HEK293 (cell line): ENCODE measurements at regions not wholly inside any gene's neighbourhood (a gene's known extent, or its start where the extent isn't known, plus 50 kb on each side); places are given as distances from the start of the nearest gene placed in this dataset.
A peak's percentile ranks its signal among the peaks of the same experiment; 100 is the strongest.

ENCODE experiments used
- CTCF ChIA-PET: fragments of 350-600 bp; formaldehyde crosslinking; extraction: SDS; loops from one replicate; lab custom pipeline; 2021; ENCODE audit warnings: antibody characterized with exemption; lab: Yijun Ruan, JAX
- POLR2A ChIA-PET: fragments of 300-600 bp; formaldehyde crosslinking; extraction: SDS; loops from one replicate; lab custom pipeline; 2020; ENCODE audit warnings: antibody characterized with exemption, inconsistent platforms; lab: Yijun Ruan, JAX
- H3K27ac ChIP-seq: fragments of 200-500 bp; sonication (Bioruptor generic); 2 replicates; pipeline ENCODE4 v1.5.1; 2014; ENCODE audit warnings: low read depth, low read length, control low read depth, inconsistent platforms; ENCODE audit errors: extremely low read depth
- H3K36me3 ChIP-seq, 2 experiments: fragments of 200-500 bp in 1 of 2; sonication (Bioruptor generic) in 1 of 2; 1 replicate in 1 of 2; 2 replicates in 1 of 2; pipeline ENCODE4 v1.5.1; 2014 to 2017; ENCODE audit warnings: inconsistent platforms in 2 of 2, low read length in 2 of 2; ENCODE audit not compliant: control insufficient read depth in 2 of 2, insufficient read depth in 1 of 2
- H3K4me1 ChIP-seq: fragments of 200-500 bp; sonication (Bioruptor generic); 2 replicates; pipeline ENCODE4 v1.5.1; 2014; ENCODE audit warnings: mild to moderate bottlenecking, low read length, inconsistent platforms; ENCODE audit not compliant: control insufficient read depth, insufficient read depth
- H3K4me3 ChIP-seq: 2 replicates; pipeline ENCODE4 v1.5.1; 2011; ENCODE audit warnings: low read depth, mild to moderate bottlenecking, control low read depth, low read length, moderate library complexity
- H3K9me3 ChIP-seq: fragments of 200-500 bp; sonication (Bioruptor generic); 2 replicates; pipeline ENCODE4 v1.5.1; 2014; ENCODE audit warnings: low read depth, low read length, inconsistent platforms; ENCODE audit not compliant: control insufficient read depth, insufficient read depth
- BCL11B ChIP-seq: fragments of 450-650 bp; formaldehyde crosslinking; IDR thresholded peaks from 2 replicates; pipeline ENCODE4 v1.5.1; 2016; ENCODE audit warnings: low read depth, missing biosample characterization, missing genetic modification characterization
- CTCF ChIP-seq: fragments of 450-650 bp; formaldehyde crosslinking; IDR thresholded peaks from 2 replicates; pipeline ENCODE4 v1.5.1; 2016; ENCODE audit warnings: missing biosample characterization, missing genetic modification characterization
- IKZF3 ChIP-seq: fragments of 450-650 bp; IDR thresholded peaks from 2 replicates; pipeline ENCODE4 v1.5.0; 2018; ENCODE audit warnings: missing biosample characterization, mild to moderate bottlenecking, missing genetic modification characterization, moderate library complexity
- ZBTB11 ChIP-seq: fragments of 450-650 bp; formaldehyde crosslinking; conservative IDR thresholded peaks from 2 replicates; pipeline ENCODE4 v1.5.1; 2016; ENCODE audit warnings: low read depth, missing biosample characterization, missing genetic modification characterization
- ZNF214 ChIP-seq: fragments of 450-650 bp; formaldehyde crosslinking; IDR thresholded peaks from 2 replicates; pipeline ENCODE4 v1.5.1; 2017; ENCODE audit warnings: missing biosample characterization, mild to moderate bottlenecking, missing genetic modification characterization, borderline replicate concordance
- ZNF280C ChIP-seq: fragments of 450-650 bp; formaldehyde crosslinking; IDR thresholded peaks from 2 replicates; pipeline ENCODE4 v1.5.1; 2016; ENCODE audit warnings: missing biosample characterization, missing genetic modification characterization
- ZNF280D ChIP-seq: fragments of 450-650 bp; formaldehyde crosslinking; IDR thresholded peaks from 2 replicates; pipeline ENCODE4 v1.5.1; 2016; ENCODE audit warnings: missing biosample characterization, missing genetic modification characterization
- ZNF488 ChIP-seq: fragments of 450-650 bp; formaldehyde crosslinking; IDR thresholded peaks from 2 replicates; pipeline ENCODE4 v1.5.1; 2016; ENCODE audit warnings: missing biosample characterization, missing genetic modification characterization
- ZNF544 ChIP-seq: fragments of 450-650 bp; formaldehyde crosslinking; IDR thresholded peaks from 2 replicates; pipeline ENCODE4 v1.5.0; 2017; ENCODE audit warnings: missing biosample characterization, missing genetic modification characterization
- ZNF701 ChIP-seq: fragments of 450-650 bp; formaldehyde crosslinking; IDR thresholded peaks from 2 replicates; pipeline ENCODE4 v1.5.1; 2016; ENCODE audit warnings: missing biosample characterization, missing genetic modification characterization
- ZNF704 ChIP-seq: fragments of 450-650 bp; formaldehyde crosslinking; IDR thresholded peaks from 2 replicates; pipeline ENCODE4 v1.5.1; 2016; ENCODE audit warnings: missing biosample characterization, missing genetic modification characterization
- ZNF747 ChIP-seq: fragments of 450-650 bp; formaldehyde crosslinking; IDR thresholded peaks from 2 replicates; pipeline ENCODE4 v1.5.1; 2016; ENCODE audit warnings: missing biosample characterization, missing genetic modification characterization
- ZNF843 ChIP-seq: fragments of 450-650 bp; formaldehyde crosslinking; IDR thresholded peaks from 2 replicates; pipeline ENCODE4 v1.5.1; 2016; ENCODE audit warnings: missing biosample characterization, missing genetic modification characterization

- H3K27ac ChIP-seq: no peak overlapping the region
- ChIA-PET CTCF (interaction anchor here (0.6 kb wide), 1 partner anchor 45 kb away, joined by 3 read pairs; no protein-coding TSS in a partner anchor), POLR2A (no interaction called here)
Observed at GRCh38 chr20:59412181-59412580, 111.8 kb downstream of the EDN3 start.

GRCh38 chr20:59412875-59413284, 112.5 kb downstream of the EDN3 start:
- ChIA-PET CTCF (interaction anchor here (0.7 kb wide), 1 partner anchor 9 kb away, joined by 3 read pairs; no protein-coding TSS in a partner anchor), POLR2A (no interaction called here)
- TF ChIP-seq ZNF280C (tag by site-specific recombination) (no peak), CTCF (tag by site-specific recombination) (peak; percentile 35; the same call in 1 of the 2 replicates), BCL11B (tag by site-specific recombination) (no peak), ZNF488 (no peak)
- Histone ChIP-seq H3K27ac (no peak overlapping the region), H3K4me1 (no peaks in the 10 kb centered on the region), H3K9me3 (no peaks in the 10 kb centered on the region), H3K36me3 (no peaks in the 10 kb centered on the region), H3K4me3 (no peak overlapping the region)

More at GRCh38 chr20:59412181-59412580, 111.8 kb downstream of the EDN3 start:
- no peak overlapping the region for H3K4me3 ChIP-seq
- TF ChIP-seq ZNF214 (tag by site-specific recombination): no peak
- no peak for TF ChIP-seq ZNF704 (tag by site-specific recombination)
- TF ChIP-seq ZNF747 (tag by site-specific recombination): no peak
- TF ChIP-seq ZNF701: no peak
- TF ChIP-seq ZNF843 (tag by site-specific recombination): no peak
- TF ChIP-seq ZBTB11 (tag by site-specific recombination): no peak
- no peak for TF ChIP-seq ZNF544 (tag by site-specific recombination)
- TF ChIP-seq IKZF3 (tag by site-specific recombination): no peak
- TF ChIP-seq ZNF280D (tag by site-specific recombination): no peak
- TF ChIP-seq, all 188 proteins: peak for 0
- no peaks in the 10 kb centered on the region for H3K36me3 ChIP-seq
- H3K4me1 ChIP-seq: no peaks in the 10 kb centered on the region
- no peaks in the 10 kb centered on the region for H3K9me3 ChIP-seq
